ENCODE measurements at regions not wholly inside any gene's neighbourhood (a gene's known extent, or its start where the extent isn't known, plus 50 kb on each side); places are given as distances from the start of the nearest gene placed in this dataset.

GRCh38 chr2:111676291-111676822 is 207.6 kb downstream of the ANAPC1 start:
- H3K9ac ChIP-seq (ENCODE audit: low read length): no peak overlapping the region
- H3K27me3 ChIP-seq (ENCODE audit: insufficient read depth, low read length): no peaks in the 10 kb centered on the region
- no peaks in the 10 kb centered on the region for H3K79me2 ChIP-seq (ENCODE audit: insufficient read depth, low read length)
- no peak for ATAC-seq
- no peak overlapping the region for H3K27ac ChIP-seq (ENCODE audit: low read depth, low read length)
- no peak for DNase-seq (ENCODE audit: low read depth, low spot score)
- no peaks in the 10 kb centered on the region for H3K9me3 ChIP-seq (ENCODE audit: control insufficient read depth in 1 of 2, insufficient read depth in 1 of 2, low read depth in 1 of 2, low read length in 2 of 2)
- no peaks in the 10 kb centered on the region for H3K4me1 ChIP-seq (ENCODE audit: control insufficient read depth in 1 of 2, insufficient read depth in 2 of 2, low read length in 2 of 2)
- H3K36me3 ChIP-seq (ENCODE audit: control insufficient read depth in 1 of 2, insufficient read depth in 2 of 2, low read length in 2 of 2): no peaks in the 10 kb centered on the region
- intact Hi-C loops (cut with micrococcal nuclease): no loop called here
- TF ChIP-seq SRF (IDR thresholded peaks at IDR 0.05; ENCODE audit: low read depth) (no peak), CEBPB (IDR thresholded peaks at IDR 0.05; ENCODE audit: low read depth) (no peak), EZH2 (IDR thresholded peaks at IDR 0.05) (no peak), ZFX (IDR thresholded peaks at IDR 0.05) (no peak), MAX (IDR thresholded peaks at IDR 0.05) (no peak), SP1 (IDR thresholded peaks at IDR 0.05; ENCODE audit: low read depth) (no peak), ZNF274 (IDR thresholded peaks at IDR 0.05; ENCODE audit: low read depth, low read length) (no peak), POLR2AphosphoS5 (IDR thresholded peaks at IDR 0.05; ENCODE audit: low read depth, low read length) (no peak), ZBTB33 (IDR thresholded peaks at IDR 0.05; ENCODE audit: extremely low read depth, insufficient replicate concordance, low read length) (no peak)
- CTCF ChIA-PET: no interaction called here
- H2AFZ ChIP-seq (ENCODE audit: low read depth, low read length, poor library complexity, severe bottlenecking): no peak overlapping the region
- H4K20me1 ChIP-seq (ENCODE audit: insufficient read depth): no peaks in the 10 kb centered on the region
- POLR2A ChIA-PET: no interaction called here
- no peak overlapping the region for H3K4me3 ChIP-seq (replicated peaks in 1 of 2; ENCODE audit: low read depth in 1 of 2, low read length in 2 of 2)
- RAD21 ChIA-PET (ENCODE audit: low non-redundant PET in 1 of 2, low total read pairs in 2 of 2, uncharacterized antibody in 2 of 2, unreplicated experiment in 2 of 2): no interaction called here
- no TSS peak for BruUV-seq (replicated peaks)
- no peak overlapping the region for H3K4me2 ChIP-seq (ENCODE audit: low read length)
- H3K9me2 ChIP-seq (ENCODE audit: insufficient read depth): no peaks in the 10 kb centered on the region

GRCh38 chr2:111678161-111678560 is 205.8 kb downstream of the ANAPC1 start:
- ATAC-seq: no peak
- Histone ChIP-seq H3K4me2 (ENCODE audit: low read length) (no peak overlapping the region), H4K20me1 (ENCODE audit: insufficient read depth) (no peaks in the 10 kb centered on the region), H3K9me2 (ENCODE audit: insufficient read depth) (no peaks in the 10 kb centered on the region), H3K4me1 (ENCODE audit: control insufficient read depth in 1 of 2, insufficient read depth in 2 of 2, low read length in 2 of 2) (no peaks in the 10 kb centered on the region), H3K27me3 (ENCODE audit: insufficient read depth, low read length) (no peaks in the 10 kb centered on the region), H3K79me2 (ENCODE audit: insufficient read depth, low read length) (no peaks in the 10 kb centered on the region), H2AFZ (ENCODE audit: low read depth, low read length, poor library complexity, severe bottlenecking) (no peak overlapping the region), H3K27ac (ENCODE audit: low read depth, low read length) (no peak overlapping the region), H3K4me3 (replicated peaks in 1 of 2; ENCODE audit: low read depth in 1 of 2, low read length in 2 of 2) (no peak overlapping the region), H3K36me3 (ENCODE audit: control insufficient read depth in 1 of 2, insufficient read depth in 2 of 2, low read length in 2 of 2) (no peaks in the 10 kb centered on the region), H3K9me3 (ENCODE audit: control insufficient read depth in 1 of 2, insufficient read depth in 1 of 2, low read depth in 1 of 2, low read length in 2 of 2) (no peaks in the 10 kb centered on the region), H3K9ac (ENCODE audit: low read length) (no peak overlapping the region)
- TF ChIP-seq SP1 (IDR thresholded peaks at IDR 0.05; ENCODE audit: low read depth): no peak
- no peak for TF ChIP-seq REST (IDR thresholded peaks at IDR 0.05; ENCODE audit: low read depth)
- TF ChIP-seq FOSL1 (IDR thresholded peaks at IDR 0.05; ENCODE audit: low read depth): no peak
- TF ChIP-seq EZH2phosphoT487 (IDR thresholded peaks at IDR 0.05; ENCODE audit: borderline replicate concordance): no peak
- TF ChIP-seq RAD21 (IDR thresholded peaks at IDR 0.05; ENCODE audit: low read depth): no peak
- no peak for TF ChIP-seq POLR2A (IDR thresholded peaks at IDR 0.05; ENCODE audit: borderline replicate concordance, extremely low read depth, insufficient read depth, insufficient read length)
- no peak for TF ChIP-seq TCF7L2 (IDR thresholded peaks at IDR 0.05; ENCODE audit: borderline replicate concordance, extremely low read depth, insufficient read depth, insufficient read length)
- no peak for TF ChIP-seq CBX3 (IDR thresholded peaks at IDR 0.05; ENCODE audit: low read depth)
- TF ChIP-seq POLR2AphosphoS5 (IDR thresholded peaks at IDR 0.05; ENCODE audit: low read depth, low read length): no peak
- TF ChIP-seq MAX (IDR thresholded peaks at IDR 0.05): no peak
- no TSS peak for BruUV-seq (replicated peaks)
- RAD21 ChIA-PET (ENCODE audit: low non-redundant PET in 1 of 2, low total read pairs in 2 of 2, uncharacterized antibody in 2 of 2, unreplicated experiment in 2 of 2): no interaction called here
- CTCF ChIA-PET: no interaction called here
- POLR2A ChIA-PET: no interaction called here
- intact Hi-C loops (cut with micrococcal nuclease): no loop called here
- no peak for DNase-seq (ENCODE audit: low read depth, low spot score)

All from HCT116 (cell line).